ENCODE measurements at regions not wholly inside any gene's neighbourhood (a gene's known extent, or its start where the extent isn't known, plus 50 kb on each side); places are given as distances from the start of the nearest gene placed in this dataset.

DNA sequence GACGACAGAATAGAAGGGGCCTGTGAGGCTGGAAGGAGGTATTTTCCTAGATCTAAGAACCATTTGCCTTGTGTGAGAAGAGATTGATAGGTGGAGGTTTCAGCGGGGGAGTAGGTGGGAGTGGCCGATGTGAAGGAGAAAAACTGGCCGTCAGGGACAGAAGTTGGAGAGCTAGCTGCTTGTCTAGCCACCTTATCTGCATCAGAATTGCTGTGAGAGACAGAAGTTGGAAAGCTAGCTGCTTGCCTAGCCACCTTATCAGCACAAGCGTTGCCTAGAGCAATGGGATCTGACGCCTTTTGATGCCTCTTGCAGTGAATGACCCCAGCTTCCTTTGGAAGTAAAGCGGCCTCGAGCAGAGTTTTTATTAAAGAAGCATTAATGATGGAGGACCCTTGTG is 283.9 kb downstream of the RPS4Y2 start:
- no peak for TF ChIP-seq POLR2A (IDR thresholded peaks at IDR 0.05)
- TF ChIP-seq, protein P1, sequence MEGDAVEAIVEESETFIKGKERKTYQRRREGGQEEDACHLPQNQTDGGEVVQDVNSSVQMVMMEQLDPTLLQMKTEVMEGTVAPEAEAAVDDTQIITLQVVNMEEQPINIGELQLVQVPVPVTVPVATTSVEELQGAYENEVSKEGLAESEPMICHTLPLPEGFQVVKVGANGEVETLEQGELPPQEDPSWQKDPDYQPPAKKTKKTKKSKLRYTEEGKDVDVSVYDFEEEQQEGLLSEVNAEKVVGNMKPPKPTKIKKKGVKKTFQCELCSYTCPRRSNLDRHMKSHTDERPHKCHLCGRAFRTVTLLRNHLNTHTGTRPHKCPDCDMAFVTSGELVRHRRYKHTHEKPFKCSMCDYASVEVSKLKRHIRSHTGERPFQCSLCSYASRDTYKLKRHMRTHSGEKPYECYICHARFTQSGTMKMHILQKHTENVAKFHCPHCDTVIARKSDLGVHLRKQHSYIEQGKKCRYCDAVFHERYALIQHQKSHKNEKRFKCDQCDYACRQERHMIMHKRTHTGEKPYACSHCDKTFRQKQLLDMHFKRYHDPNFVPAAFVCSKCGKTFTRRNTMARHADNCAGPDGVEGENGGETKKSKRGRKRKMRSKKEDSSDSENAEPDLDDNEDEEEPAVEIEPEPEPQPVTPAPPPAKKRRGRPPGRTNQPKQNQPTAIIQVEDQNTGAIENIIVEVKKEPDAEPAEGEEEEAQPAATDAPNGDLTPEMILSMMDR (IDR thresholded peaks at IDR 0.05) = no peak
